HT1080 (cell line): ENCODE measurements at regions not wholly inside any gene's neighbourhood (a gene's known extent, or its start where the extent isn't known, plus 50 kb on each side); places are given as distances from the start of the nearest gene placed in this dataset. TPM values are rescaled to one million over a fixed set of nuclear protein-coding genes. Genes with fewer than 3 reads are reported as not detected.

Experiments used
- DNase-seq: peaks from one replicate; pipeline ENCODE4 v3.0.0-alpha.2; 2015; ENCODE audit warnings: low read depth
- small RNA-seq: library from RNA; depleted of rRNA; stranded (forward); fragments of <200 nt; gene quantifications from one replicate; pipeline ENCODE3, GENCODE V24; 2014

DNA sequence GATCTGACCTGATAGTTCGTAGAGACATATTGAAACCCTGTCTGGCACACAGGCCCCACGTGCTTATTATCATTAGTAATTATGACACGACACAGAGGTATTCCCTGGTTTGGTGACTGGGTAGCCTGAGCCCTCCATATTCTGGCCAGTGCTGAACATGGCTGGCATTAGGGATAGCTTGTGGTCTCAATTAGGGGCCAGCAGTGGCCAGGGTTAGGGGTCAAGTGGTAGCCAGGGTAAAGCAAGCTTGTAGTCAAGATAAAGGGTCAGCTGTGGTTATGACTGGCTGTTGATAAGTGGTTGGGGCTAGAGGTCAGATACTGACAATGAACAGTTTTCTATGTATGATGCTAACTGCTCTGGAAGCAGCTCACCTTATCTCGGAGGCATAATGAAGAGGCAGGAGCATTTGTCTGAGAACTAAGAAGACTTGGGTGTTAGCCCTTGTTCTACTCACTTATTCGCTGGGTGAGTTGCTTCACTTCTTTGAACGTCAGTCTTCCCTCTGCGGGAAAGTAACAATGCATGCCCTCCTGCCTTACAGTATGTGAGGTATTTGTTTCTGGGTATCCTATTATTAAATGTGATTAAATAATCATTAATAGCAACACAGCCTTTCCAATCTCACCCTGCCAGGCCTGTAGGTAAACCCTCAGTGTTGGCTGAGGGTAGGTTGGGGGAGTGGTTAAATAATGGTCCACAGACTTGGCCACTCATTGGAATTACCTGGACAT, 66.7 kb downstream of the VEGFA start:
- no peak for DNase-seq

Small RNA genes in the stretch of these regions (small RNA-seq; reads per million reads assigned to genes)
- gene AL157371.1 = not detected
